ENCODE measurements at regions not wholly inside any gene's neighbourhood (a gene's known extent, or its start where the extent isn't known, plus 50 kb on each side); places are given as distances from the start of the nearest gene placed in this dataset.

GRCh38 chr4:120232050-120232449, 165.4 kb upstream of the MAD2L1 start:
- TF ChIP-seq CTCF (IDR thresholded peaks at IDR 0.05) (no peak), POLR2AphosphoS5 (IDR thresholded peaks at IDR 0.05; ENCODE audit: low read depth, low read length) (no peak), TCF7L2 (IDR thresholded peaks at IDR 0.05; ENCODE audit: low read depth, low read length) (no peak), SIN3A (IDR thresholded peaks at IDR 0.05; ENCODE audit: borderline replicate concordance, insufficient read depth, low read depth, low read length) (no peak)
- TF ChIP-seq, protein P1, sequence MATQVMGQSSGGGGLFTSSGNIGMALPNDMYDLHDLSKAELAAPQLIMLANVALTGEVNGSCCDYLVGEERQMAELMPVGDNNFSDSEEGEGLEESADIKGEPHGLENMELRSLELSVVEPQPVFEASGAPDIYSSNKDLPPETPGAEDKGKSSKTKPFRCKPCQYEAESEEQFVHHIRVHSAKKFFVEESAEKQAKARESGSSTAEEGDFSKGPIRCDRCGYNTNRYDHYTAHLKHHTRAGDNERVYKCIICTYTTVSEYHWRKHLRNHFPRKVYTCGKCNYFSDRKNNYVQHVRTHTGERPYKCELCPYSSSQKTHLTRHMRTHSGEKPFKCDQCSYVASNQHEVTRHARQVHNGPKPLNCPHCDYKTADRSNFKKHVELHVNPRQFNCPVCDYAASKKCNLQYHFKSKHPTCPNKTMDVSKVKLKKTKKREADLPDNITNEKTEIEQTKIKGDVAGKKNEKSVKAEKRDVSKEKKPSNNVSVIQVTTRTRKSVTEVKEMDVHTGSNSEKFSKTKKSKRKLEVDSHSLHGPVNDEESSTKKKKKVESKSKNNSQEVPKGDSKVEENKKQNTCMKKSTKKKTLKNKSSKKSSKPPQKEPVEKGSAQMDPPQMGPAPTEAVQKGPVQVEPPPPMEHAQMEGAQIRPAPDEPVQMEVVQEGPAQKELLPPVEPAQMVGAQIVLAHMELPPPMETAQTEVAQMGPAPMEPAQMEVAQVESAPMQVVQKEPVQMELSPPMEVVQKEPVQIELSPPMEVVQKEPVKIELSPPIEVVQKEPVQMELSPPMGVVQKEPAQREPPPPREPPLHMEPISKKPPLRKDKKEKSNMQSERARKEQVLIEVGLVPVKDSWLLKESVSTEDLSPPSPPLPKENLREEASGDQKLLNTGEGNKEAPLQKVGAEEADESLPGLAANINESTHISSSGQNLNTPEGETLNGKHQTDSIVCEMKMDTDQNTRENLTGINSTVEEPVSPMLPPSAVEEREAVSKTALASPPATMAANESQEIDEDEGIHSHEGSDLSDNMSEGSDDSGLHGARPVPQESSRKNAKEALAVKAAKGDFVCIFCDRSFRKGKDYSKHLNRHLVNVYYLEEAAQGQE (IDR thresholded peaks at IDR 0.05; ENCODE audit: insufficient read depth in 1 of 2, low read depth in 2 of 2, low read length in 1 of 2), result no peak

Measured in Panc1 (cell line).